Ascending aorta (tissue), 2 donors: ENCODE measurements at regions not wholly inside any gene's neighbourhood (a gene's known extent, or its start where the extent isn't known, plus 50 kb on each side); places are given as distances from the start of the nearest gene placed in this dataset.

Experiments used
- DNase-seq, 2 donors: peaks; one replicate each; pipeline ENCODE4 v3.0.0-alpha.2; 2019; ENCODE audit warnings: low spot score in 2 of 2
- H3K27ac ChIP-seq, 2 donors: fragments of 200-600 bp; sonication (generic); one replicate each; pipeline ENCODE4 v1.5.1; 2016 to 2017; ENCODE audit warnings: mild to moderate bottlenecking in 1 of 2
- H3K27me3 ChIP-seq: fragments of 200-600 bp; sonication (generic); one replicate; pipeline ENCODE4 v1.5.1; 2017
- H3K36me3 ChIP-seq, 2 donors: fragments of 200-600 bp; sonication (generic); one replicate each; pipeline ENCODE4 v1.5.1; 2016
- H3K4me1 ChIP-seq, 2 donors: fragments of 200-600 bp; sonication (generic); one replicate each; pipeline ENCODE4 v1.5.1; 2016 to 2017; ENCODE audit warnings: mild to moderate bottlenecking in 1 of 2
- H3K4me3 ChIP-seq, 2 donors: fragments of 200-600 bp; sonication (generic); one replicate each; pipeline ENCODE4 v1.5.1; 2016 to 2017; ENCODE audit warnings: mild to moderate bottlenecking in 1 of 2
- H3K9me3 ChIP-seq, 2 donors: fragments of 200-600 bp; sonication (generic); one replicate each; pipeline ENCODE4 v1.5.1; 2016
- CTCF ChIP-seq, 3 experiments: fragments of 200-600 bp in 2 of 3; fragments of 450-650 bp in 1 of 3; sonication (generic) in 2 of 3; IDR thresholded peaks; one replicate each; pipeline ENCODE4 v1.5.1; 2016 to 2019; ENCODE audit warnings: antibody characterized with exemption in 3 of 3, mild to moderate bottlenecking in 1 of 3, moderate library complexity in 1 of 3
- intact Hi-C: fragments of 100-400 bp; cut with DNase I; formaldehyde crosslinking; loops from one replicate; pipeline ENCODE4 v1.15.1; 2023

DNA sequence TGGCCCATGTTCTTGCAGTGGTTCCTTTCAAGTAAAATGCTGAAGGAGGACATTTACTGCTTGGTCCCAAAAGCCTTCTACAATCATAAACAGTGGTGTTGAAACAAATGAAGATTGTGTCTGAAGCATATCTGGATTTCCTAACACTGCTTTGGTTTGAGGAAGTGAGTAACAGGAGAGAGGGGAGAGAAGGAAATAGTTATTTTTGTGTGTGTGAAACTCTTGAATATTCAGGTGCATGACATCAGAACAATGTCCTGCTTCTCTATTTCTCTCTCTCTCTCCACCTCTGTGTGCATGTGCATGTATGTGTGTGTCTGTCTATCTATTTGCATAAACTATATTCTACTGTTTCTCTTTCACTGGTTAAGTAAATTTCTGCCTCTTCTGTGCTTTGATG lies 61.4 kb upstream of the TNFSF18 start:
- no peak for DNase-seq
- H3K27ac ChIP-seq = no peak overlapping the region
- no peaks in the 10 kb centered on the region for H3K4me1 ChIP-seq
- TF ChIP-seq CTCF (IDR thresholded peaks at IDR 0.05) = no peak
- H3K9me3 ChIP-seq = peaks cover 0 to 4% of the 10 kb centered on the region in 2 donors
- intact Hi-C loops = no loop called here
- no peaks in the 10 kb centered on the region for H3K36me3 ChIP-seq
- no peak overlapping the region for H3K4me3 ChIP-seq
- no peaks in the 10 kb centered on the region for H3K27me3 ChIP-seq

DNA sequence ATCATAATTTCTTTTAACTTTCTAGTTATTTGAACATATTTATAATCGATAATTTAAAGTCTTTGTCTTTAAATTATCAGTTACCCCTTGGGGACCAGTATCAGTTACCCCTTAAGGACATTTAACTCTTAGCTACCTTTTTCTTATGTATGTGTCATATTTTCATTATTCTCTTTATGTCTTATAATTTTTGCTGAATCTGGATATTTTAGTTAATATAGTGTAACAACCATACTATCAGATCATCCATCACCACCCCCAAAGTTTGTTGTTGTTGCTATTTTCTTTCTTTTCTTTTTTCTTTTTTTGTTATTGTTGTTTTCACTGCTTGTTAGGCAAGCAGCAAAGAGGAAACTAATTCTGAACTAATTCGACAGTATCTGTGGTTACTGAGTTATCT lies 57.0 kb upstream of the TNFSF18 start:
- TF ChIP-seq CTCF (IDR thresholded peaks at IDR 0.05) = no peak
- no peaks in the 10 kb centered on the region for H3K36me3 ChIP-seq
- intact Hi-C loops = no loop called here

GRCh38 chr1:173103006-173103405 lies 52.3 kb upstream of the TNFSF18 start:
- H3K4me3 ChIP-seq = no peak overlapping the region
- intact Hi-C loops = no loop called here
- H3K9me3 ChIP-seq = peaks cover 4 to 8% of the 10 kb centered on the region in 2 donors
- H3K27ac ChIP-seq = no peak overlapping the region
- H3K4me1 ChIP-seq = no peaks in the 10 kb centered on the region
- DNase-seq = no peak
- TF ChIP-seq CTCF (IDR thresholded peaks at IDR 0.05) = no peak
- no peaks in the 10 kb centered on the region for H3K27me3 ChIP-seq
- no peaks in the 10 kb centered on the region for H3K36me3 ChIP-seq

More for the DNA sequence above, 57.0 kb upstream of the TNFSF18 start:
- H3K9me3 ChIP-seq = peaks cover 4 to 11% of the 10 kb centered on the region in 2 donors
- H3K27me3 ChIP-seq = no peaks in the 10 kb centered on the region
- H3K27ac ChIP-seq = no peak overlapping the region
- no peak for DNase-seq
- no peak overlapping the region for H3K4me3 ChIP-seq
- no peaks in the 10 kb centered on the region for H3K4me1 ChIP-seq

DNA sequence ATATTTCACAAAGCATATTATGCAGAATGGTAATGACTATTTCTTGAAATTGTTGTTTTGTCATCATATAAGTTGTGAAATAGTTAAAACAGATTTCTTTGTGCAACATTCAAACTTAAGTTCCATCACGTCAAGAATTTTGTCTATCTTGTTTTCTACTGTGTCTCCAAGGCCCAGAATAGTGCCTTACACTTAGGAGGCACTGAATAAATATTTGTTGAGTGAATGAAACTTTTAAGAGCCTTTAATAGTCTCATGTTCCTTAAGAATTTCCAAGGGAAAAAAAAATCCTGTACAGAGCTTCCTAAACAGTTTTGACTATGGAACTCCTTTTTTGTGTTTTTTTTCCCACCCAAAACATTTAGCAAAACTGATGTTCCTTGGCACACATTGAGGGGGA lies 50.8 kb upstream of the TNFSF18 start:
- no peak overlapping the region for H3K4me3 ChIP-seq
- H3K27ac ChIP-seq = no peak overlapping the region
- H3K27me3 ChIP-seq = no peaks in the 10 kb centered on the region
- no peak for TF ChIP-seq CTCF (IDR thresholded peaks at IDR 0.05)
- DNase-seq = no peak
- no peaks in the 10 kb centered on the region for H3K4me1 ChIP-seq
- H3K9me3 ChIP-seq = peaks cover 4 to 8% of the 10 kb centered on the region in 2 donors
- H3K36me3 ChIP-seq = no peaks in the 10 kb centered on the region
- intact Hi-C loops = no loop called here

DNA sequence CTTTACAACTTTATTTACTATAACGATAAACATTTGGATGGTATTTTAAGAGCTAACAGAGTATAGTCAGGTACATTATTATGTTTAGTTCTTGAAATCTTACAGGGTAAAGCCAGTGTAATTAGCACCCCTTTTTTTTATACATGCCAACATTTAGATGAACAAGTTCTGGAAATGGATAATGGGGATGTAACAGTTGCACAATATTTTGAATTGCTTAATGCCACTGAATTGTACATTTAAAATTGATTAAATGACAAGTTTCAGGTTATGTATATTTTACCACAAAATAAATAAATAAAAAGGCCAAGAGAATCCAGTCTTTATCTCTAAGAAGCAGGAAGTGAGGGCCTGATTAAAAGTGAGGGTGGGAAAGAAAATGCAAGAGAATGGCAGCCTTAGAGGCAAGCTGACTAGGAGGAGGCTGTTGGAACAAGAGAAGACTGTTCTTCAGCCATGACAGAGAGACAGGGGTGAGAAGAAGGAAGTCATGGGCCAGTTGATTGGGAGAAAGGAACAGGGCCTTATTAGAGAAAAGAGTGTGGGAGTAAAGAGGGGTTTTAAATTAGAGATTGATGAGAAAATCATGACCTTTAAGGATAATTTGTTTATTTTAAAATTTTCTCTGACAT lies 49.9 kb upstream of the TNFSF18 start:
- H3K36me3 ChIP-seq = no peaks in the 10 kb centered on the region
- no peak for TF ChIP-seq CTCF (IDR thresholded peaks at IDR 0.05)
- DNase-seq = no peak
- intact Hi-C loops = no loop called here
- peaks cover 4 to 8% of the 10 kb centered on the region in 2 donors for H3K9me3 ChIP-seq
- no peak overlapping the region for H3K4me3 ChIP-seq
- no peak overlapping the region for H3K27ac ChIP-seq
- H3K27me3 ChIP-seq = no peaks in the 10 kb centered on the region
- no peaks in the 10 kb centered on the region for H3K4me1 ChIP-seq
